ENCODE measurements at regions not wholly inside any gene's neighbourhood (a gene's known extent, or its start where the extent isn't known, plus 50 kb on each side); places are given as distances from the start of the nearest gene placed in this dataset.

DNA sequence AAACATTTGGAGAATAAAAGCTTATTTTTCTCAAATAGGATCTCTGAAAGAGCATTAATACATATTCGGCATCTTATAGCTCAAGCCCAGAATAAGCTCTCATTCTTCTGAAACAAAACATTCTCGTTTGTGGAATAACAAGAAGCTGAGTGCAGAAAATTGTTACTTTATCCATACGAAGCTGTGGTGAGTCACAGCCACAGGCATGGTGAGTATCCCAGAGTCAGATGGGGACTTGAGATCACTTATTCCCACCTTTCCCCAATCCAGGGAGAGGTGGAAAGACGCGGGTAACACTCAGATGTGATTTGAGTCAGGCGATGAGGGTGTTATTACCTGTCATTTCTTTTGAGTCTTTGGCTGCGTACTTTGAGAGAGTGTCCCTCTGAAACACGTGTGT lies 214.6 kb upstream of the TMEM132C start:
- no peak overlapping the region for H3K27ac ChIP-seq (ENCODE audit: low read depth, low read length, poor library complexity, severe bottlenecking)
- H4K20me1 ChIP-seq (ENCODE audit: insufficient read depth, low read length), result no peaks in the 10 kb centered on the region
- H3K9me2 ChIP-seq (ENCODE audit: low read depth, low read length), result no peaks in the 10 kb centered on the region
- H3K9ac ChIP-seq (ENCODE audit: low read length), result no peak overlapping the region
- H3F3A ChIP-seq (ENCODE audit: insufficient read depth, low read length), result no peaks in the 10 kb centered on the region
- TF ChIP-seq, protein P1, sequence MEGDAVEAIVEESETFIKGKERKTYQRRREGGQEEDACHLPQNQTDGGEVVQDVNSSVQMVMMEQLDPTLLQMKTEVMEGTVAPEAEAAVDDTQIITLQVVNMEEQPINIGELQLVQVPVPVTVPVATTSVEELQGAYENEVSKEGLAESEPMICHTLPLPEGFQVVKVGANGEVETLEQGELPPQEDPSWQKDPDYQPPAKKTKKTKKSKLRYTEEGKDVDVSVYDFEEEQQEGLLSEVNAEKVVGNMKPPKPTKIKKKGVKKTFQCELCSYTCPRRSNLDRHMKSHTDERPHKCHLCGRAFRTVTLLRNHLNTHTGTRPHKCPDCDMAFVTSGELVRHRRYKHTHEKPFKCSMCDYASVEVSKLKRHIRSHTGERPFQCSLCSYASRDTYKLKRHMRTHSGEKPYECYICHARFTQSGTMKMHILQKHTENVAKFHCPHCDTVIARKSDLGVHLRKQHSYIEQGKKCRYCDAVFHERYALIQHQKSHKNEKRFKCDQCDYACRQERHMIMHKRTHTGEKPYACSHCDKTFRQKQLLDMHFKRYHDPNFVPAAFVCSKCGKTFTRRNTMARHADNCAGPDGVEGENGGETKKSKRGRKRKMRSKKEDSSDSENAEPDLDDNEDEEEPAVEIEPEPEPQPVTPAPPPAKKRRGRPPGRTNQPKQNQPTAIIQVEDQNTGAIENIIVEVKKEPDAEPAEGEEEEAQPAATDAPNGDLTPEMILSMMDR (IDR thresholded peaks at IDR 0.05; ENCODE audit: low read length), result no peak
- TF ChIP-seq EZH2 (IDR thresholded peaks at IDR 0.05; ENCODE audit: borderline replicate concordance, low read length), result no peak
- no peaks in the 10 kb centered on the region for H3K9me3 ChIP-seq (ENCODE audit: low read length)
- H2AFZ ChIP-seq (ENCODE audit: low read length), result no peak overlapping the region
- H3K36me3 ChIP-seq (ENCODE audit: insufficient read depth, low read length), result no peaks in the 10 kb centered on the region
- H3K79me2 ChIP-seq (ENCODE audit: insufficient read depth, low read length), result no peaks in the 10 kb centered on the region
- H3K4me1 ChIP-seq (ENCODE audit: insufficient read depth, low read length, severe bottlenecking), result no peaks in the 10 kb centered on the region
- no peak overlapping the region for H3K4me2 ChIP-seq (ENCODE audit: low read length)
- H3K4me3 ChIP-seq (ENCODE audit: low read depth, low read length, poor library complexity, severe bottlenecking), result no peak overlapping the region
- H3K27me3 ChIP-seq (ENCODE audit: insufficient read depth, low read length), result no peaks in the 10 kb centered on the region

DNA sequence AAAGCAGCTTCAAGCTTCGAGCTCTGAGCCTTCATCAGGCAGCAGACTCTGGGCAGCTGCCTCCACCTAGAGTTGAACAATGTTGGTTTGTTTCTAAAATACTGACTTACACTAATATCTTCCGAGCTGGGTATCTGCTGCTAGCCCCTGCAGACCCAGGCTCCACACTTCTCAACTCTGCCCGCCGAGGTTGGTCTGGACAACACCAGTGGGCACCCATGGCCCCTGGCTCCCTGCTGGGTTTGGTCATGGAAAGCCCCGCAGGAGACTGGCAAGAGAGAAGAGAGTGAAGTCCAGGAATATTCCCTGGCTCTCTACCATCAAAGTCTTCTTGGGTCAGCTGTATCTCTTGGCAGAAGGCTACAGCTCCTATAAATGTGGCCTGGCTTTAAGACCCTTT lies 214.2 kb upstream of the TMEM132C start:
- H3K9ac ChIP-seq (ENCODE audit: low read length), result no peak overlapping the region
- no peaks in the 10 kb centered on the region for H3K36me3 ChIP-seq (ENCODE audit: insufficient read depth, low read length)
- TF ChIP-seq, protein P1 (IDR thresholded peaks at IDR 0.05; ENCODE audit: low read length), result no peak
- TF ChIP-seq EZH2 (IDR thresholded peaks at IDR 0.05; ENCODE audit: borderline replicate concordance, low read length), result no peak
- no peaks in the 10 kb centered on the region for H4K20me1 ChIP-seq (ENCODE audit: insufficient read depth, low read length)
- no peaks in the 10 kb centered on the region for H3K9me3 ChIP-seq (ENCODE audit: low read length)
- no peaks in the 10 kb centered on the region for H3K27me3 ChIP-seq (ENCODE audit: insufficient read depth, low read length)
- H3K4me3 ChIP-seq (ENCODE audit: low read depth, low read length, poor library complexity, severe bottlenecking), result no peak overlapping the region
- no peaks in the 10 kb centered on the region for H3K79me2 ChIP-seq (ENCODE audit: insufficient read depth, low read length)
- H3K4me2 ChIP-seq (ENCODE audit: low read length), result no peak overlapping the region
- no peaks in the 10 kb centered on the region for H3K9me2 ChIP-seq (ENCODE audit: low read depth, low read length)
- H3K27ac ChIP-seq (ENCODE audit: low read depth, low read length, poor library complexity, severe bottlenecking), result no peak overlapping the region
- H3F3A ChIP-seq (ENCODE audit: insufficient read depth, low read length), result no peaks in the 10 kb centered on the region
- H3K4me1 ChIP-seq (ENCODE audit: insufficient read depth, low read length, severe bottlenecking), result no peaks in the 10 kb centered on the region
- no peak overlapping the region for H2AFZ ChIP-seq (ENCODE audit: low read length)

DNA sequence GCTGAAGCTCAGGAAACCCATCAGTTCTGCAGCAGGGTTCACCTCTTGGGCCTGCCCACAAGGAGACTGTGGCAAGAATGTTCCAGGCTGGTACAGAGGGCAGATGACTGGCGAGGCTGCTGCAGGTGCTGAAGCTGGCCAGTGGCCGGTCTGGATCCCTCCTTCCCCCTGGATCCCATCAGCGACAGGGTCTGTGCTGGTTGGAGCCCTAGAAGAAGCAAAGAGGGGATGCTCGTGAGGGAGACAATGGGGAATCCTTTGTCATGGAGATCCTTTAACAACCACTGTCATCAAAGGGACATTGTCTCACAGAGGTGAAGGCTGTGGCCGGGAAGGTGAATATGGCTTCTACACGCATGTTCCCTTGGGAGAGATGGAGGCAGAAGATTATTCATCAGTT lies 211.4 kb upstream of the TMEM132C start:
- H3K4me3 ChIP-seq (ENCODE audit: low read depth, low read length, poor library complexity, severe bottlenecking), result no peak overlapping the region
- H3K4me1 ChIP-seq (ENCODE audit: insufficient read depth, low read length, severe bottlenecking), result no peaks in the 10 kb centered on the region
- H3K79me2 ChIP-seq (ENCODE audit: insufficient read depth, low read length), result no peaks in the 10 kb centered on the region
- H4K20me1 ChIP-seq (ENCODE audit: insufficient read depth, low read length), result no peaks in the 10 kb centered on the region
- no peak overlapping the region for H3K4me2 ChIP-seq (ENCODE audit: low read length)
- H2AFZ ChIP-seq (ENCODE audit: low read length), result no peak overlapping the region
- H3K9me3 ChIP-seq (ENCODE audit: low read length), result no peaks in the 10 kb centered on the region
- H3K9ac ChIP-seq (ENCODE audit: low read length), result no peak overlapping the region
- TF ChIP-seq, protein P1 (IDR thresholded peaks at IDR 0.05; ENCODE audit: low read length), result no peak
- TF ChIP-seq EZH2 (IDR thresholded peaks at IDR 0.05; ENCODE audit: borderline replicate concordance, low read length), result no peak
- no peaks in the 10 kb centered on the region for H3K27me3 ChIP-seq (ENCODE audit: insufficient read depth, low read length)
- no peak overlapping the region for H3K27ac ChIP-seq (ENCODE audit: low read depth, low read length, poor library complexity, severe bottlenecking)
- H3F3A ChIP-seq (ENCODE audit: insufficient read depth, low read length), result no peaks in the 10 kb centered on the region
- no peaks in the 10 kb centered on the region for H3K9me2 ChIP-seq (ENCODE audit: low read depth, low read length)
- H3K36me3 ChIP-seq (ENCODE audit: insufficient read depth, low read length), result no peaks in the 10 kb centered on the region
